ENCODE measurements at regions not wholly inside any gene's neighbourhood (a gene's known extent, or its start where the extent isn't known, plus 50 kb on each side); places are given as distances from the start of the nearest gene placed in this dataset.
"Not testable (repeated sequence)": the region's sequence is repeated elsewhere in the genome, so short reads cannot be mapped to it uniquely, and the experiment has no call there.

DNA sequence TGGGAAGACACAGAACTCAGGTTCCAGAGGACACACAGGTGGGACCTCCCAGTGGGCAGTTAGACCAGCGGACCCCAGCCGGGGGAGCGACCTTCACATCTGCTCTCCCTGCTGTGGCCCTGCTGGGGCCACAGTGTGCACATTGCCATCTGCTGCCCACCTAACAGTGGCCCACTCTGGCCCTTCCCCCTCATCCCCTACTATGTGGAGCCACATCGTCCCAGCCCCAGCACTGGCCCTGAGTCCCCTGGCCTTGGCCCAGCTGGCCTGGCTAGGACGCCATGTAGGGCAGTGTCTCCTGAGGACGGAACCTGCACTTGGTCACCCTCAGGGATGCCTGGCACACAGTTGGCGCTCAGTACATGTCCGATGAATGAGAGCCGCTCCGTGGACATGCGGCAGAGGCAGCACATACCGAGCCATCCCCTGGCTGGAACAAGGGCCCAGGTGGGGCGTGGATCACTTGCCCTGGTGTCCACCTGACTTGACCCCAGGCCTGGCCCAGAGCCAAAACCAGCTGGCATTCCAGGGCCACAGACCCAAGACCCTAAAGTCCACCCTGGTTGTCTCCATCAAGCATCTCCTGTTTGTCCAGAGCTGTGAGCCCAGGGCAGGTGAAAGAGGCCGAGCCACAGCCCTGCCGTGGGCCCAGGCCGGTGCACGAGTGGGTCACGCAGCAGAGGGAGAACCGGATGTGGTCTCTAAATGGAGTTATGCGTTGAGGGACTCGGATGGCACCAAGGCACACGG is 93.1 kb upstream of the FGF3 start:
- H3K4me3 ChIP-seq (ENCODE audit: low read depth, low read length), result no peak overlapping the region
- no peak for TF ChIP-seq CTCF (IDR thresholded peaks at IDR 0.05; ENCODE audit: borderline replicate concordance, insufficient read depth, low read depth, low read length)

DNA sequence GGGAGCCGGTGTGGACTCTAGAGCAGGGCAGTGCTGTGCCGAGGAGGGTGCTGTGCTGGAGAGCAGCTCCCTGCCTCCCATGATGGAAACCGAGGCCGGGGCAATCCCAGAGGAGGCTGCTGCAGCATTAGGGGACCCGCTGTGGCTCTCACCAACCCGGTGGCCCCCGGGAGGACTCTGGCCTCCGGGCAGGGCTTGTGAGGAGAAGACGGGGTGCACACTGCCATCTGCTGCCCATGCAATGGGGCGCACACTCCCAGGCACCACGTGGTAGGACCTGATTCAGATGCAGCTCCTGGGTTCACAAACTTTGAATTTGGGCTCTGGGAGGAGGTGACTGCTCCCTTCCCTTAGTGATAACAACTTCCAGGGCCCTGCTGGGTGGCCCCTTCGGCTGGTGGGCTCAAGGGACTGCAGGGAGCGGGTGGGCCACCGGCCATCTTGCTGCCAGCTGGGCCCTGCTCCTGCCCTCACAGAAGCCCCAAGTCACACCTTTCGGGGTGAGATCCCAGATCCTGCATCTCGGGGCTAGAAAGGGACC is 93.8 kb upstream of the FGF3 start:
- no peak overlapping the region for H3K4me3 ChIP-seq (ENCODE audit: low read depth, low read length)
- peak; percentile 52; the same call in 1 of the 2 replicates for TF ChIP-seq CTCF (IDR thresholded peaks at IDR 0.05; ENCODE audit: borderline replicate concordance, insufficient read depth, low read depth, low read length)

- TF ChIP-seq CTCF (IDR thresholded peaks at IDR 0.05; ENCODE audit: borderline replicate concordance, insufficient read depth, low read depth, low read length), result no peak
- H3K4me3 ChIP-seq (ENCODE audit: low read depth, low read length), result no peak overlapping the region
Measured at GRCh38 chr11:69913591-69914285, 94.5 kb upstream of the FGF3 start.

- no peak for TF ChIP-seq CTCF (IDR thresholded peaks at IDR 0.05; ENCODE audit: borderline replicate concordance, insufficient read depth, low read depth, low read length)
- no peak overlapping the region for H3K4me3 ChIP-seq (ENCODE audit: low read depth, low read length)
Measured at GRCh38 chr11:69914286-69915150, 95.3 kb upstream of the FGF3 start.

DNA sequence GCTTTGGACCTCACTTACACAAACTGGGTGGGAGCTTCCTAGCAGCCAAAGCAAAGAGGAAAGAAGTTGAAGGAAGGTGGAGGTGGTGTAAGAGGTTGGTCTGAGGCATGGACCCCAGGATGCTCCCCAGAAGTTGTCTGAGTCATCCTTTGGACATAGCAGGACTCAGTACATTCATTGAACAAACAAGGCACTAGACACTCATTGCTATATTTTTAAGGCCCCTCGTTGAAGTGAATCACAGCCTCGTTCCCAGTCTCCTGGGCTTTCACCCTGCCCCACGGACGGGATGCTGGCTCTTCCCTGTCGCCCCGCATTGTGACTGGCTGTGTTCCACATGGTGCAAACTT is 95.9 kb upstream of the FGF3 start:
- no peak overlapping the region for H3K4me3 ChIP-seq (ENCODE audit: low read depth, low read length)
- TF ChIP-seq CTCF (IDR thresholded peaks at IDR 0.05; ENCODE audit: borderline replicate concordance, insufficient read depth, low read depth, low read length), result no peak

DNA sequence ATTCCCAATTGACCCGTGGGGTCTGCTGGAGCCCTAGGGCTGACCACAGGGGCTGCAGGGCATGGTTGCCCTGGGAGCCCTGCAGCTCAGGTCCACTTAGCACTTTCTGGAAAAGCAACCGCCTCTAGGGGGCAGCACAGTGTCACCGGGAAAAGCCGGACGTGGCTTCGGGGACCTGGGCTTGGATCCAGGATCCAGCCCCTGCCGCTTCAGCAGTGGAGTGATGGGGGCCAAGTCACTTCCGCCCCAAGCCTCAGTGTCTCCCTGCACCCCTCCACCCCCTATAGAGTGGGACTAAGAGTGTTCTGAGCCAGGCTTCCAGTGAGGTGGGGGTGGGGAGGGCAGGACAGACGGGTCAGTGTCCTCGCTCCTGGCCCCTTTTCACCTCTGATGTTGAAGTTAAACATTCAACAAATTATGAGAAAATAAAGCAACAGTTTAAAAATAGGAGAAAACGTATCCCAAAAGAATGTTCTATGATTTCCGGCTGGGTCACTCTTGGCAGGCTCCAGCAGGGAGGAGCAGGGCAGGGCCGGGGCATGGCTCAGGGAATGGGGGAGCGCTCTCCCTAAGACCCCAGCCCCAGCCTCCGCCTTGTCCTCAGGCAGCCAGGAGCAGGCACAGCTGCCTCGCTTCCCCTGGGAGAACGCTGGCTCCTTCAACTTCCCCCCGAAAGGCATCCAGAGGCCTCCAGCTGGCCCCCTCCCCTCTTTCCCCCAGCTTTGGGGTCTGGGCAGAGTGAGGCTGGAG is 96.5 kb upstream of the FGF3 start:
- no peak overlapping the region for H3K4me3 ChIP-seq (ENCODE audit: low read depth, low read length)

GRCh38 chr11:69916251-69916649 is 97.0 kb upstream of the FGF3 start:
- H3K4me3 ChIP-seq (ENCODE audit: low read depth, low read length), result not testable (repeated sequence)

More for the DNA sequence above, 96.5 kb upstream of the FGF3 start:
- TF ChIP-seq CTCF (IDR thresholded peaks at IDR 0.05; ENCODE audit: borderline replicate concordance, insufficient read depth, low read depth, low read length), result peak; percentile 82
